H1 (cell line): ENCODE measurements at regions not wholly inside any gene's neighbourhood (a gene's known extent, or its start where the extent isn't known, plus 50 kb on each side); places are given as distances from the start of the nearest gene placed in this dataset.

ENCODE experiments used
- CTCF ChIA-PET: fragments of 300-600 bp; sonication (Branson Sonifier 250); formaldehyde crosslinking; loops from one replicate; lab custom pipeline; 2021; ENCODE audit not compliant: partially characterized antibody; lab: Charles Lee
- POLR2A ChIA-PET: fragments of 300-600 bp; sonication (Branson Sonifier 250); formaldehyde crosslinking; loops from one replicate; lab custom pipeline; 2021; ENCODE audit warnings: inconsistent platforms; ENCODE audit not compliant: partially characterized antibody; lab: Charles Lee
- DNase-seq, 2 experiments: peaks; one replicate each; pipeline versions ENCODE4 v3.0.0 to v3.0.0-alpha.2; 2010 to 2022; ENCODE audit warnings: low spot score in 2 of 2, low read depth in 1 of 2, mixed read lengths in 1 of 2
- FAIRE-seq: peaks from 2 replicates; lab custom pipeline; 2011; peaks lifted over from hg19 to GRCh38; lab: Jason Lieb, UNC
- H2AFZ ChIP-seq: 2 replicates; pipeline ENCODE4 v1.8.1; 2012; ENCODE audit warnings: low read length, inconsistent platforms
- H2AK5ac ChIP-seq: 2 replicates; pipeline ENCODE4 v1.6.1; 2013; ENCODE audit warnings: low read depth, low read length
- H2BK120ac ChIP-seq: replicated peaks from 2 replicates; pipeline ENCODE3; 2013; ENCODE audit warnings: low read depth, low read length, inconsistent platforms
- H2BK12ac ChIP-seq: 2 replicates; pipeline ENCODE4 v1.6.1; 2013; ENCODE audit warnings: low read depth, low read length
- H2BK15ac ChIP-seq: 2 replicates; pipeline ENCODE4 v1.6.1; 2013; ENCODE audit warnings: low read length
- H2BK20ac ChIP-seq: 2 replicates; pipeline ENCODE4 v1.6.1; 2013; ENCODE audit warnings: low read length
- H2BK5ac ChIP-seq: 2 replicates; pipeline ENCODE4 v1.6.1; 2013; ENCODE audit warnings: low read depth, low read length
- H3K14ac ChIP-seq: 2 replicates; pipeline ENCODE4 v1.6.1; 2013; ENCODE audit warnings: inconsistent platforms; ENCODE audit not compliant: insufficient read length
- H3K18ac ChIP-seq: 2 replicates; pipeline ENCODE4 v1.6.1; 2013; ENCODE audit warnings: low read length; ENCODE audit errors: extremely low read depth
- H3K23ac ChIP-seq: 2 replicates; pipeline ENCODE4 v1.6.1; 2013; ENCODE audit warnings: inconsistent platforms; ENCODE audit not compliant: insufficient read length
- H3K23me2 ChIP-seq: 2 replicates; pipeline ENCODE4 v1.6.1; 2013; ENCODE audit warnings: low read depth, low read length
- H3K27ac ChIP-seq: 2 replicates; pipeline ENCODE4 v1.6.1; 2011; ENCODE audit warnings: low read depth, low read length, inconsistent platforms
- H3K27me3 ChIP-seq, 4 experiments: replicated peaks in 1 of 4; 1 replicate in 1 of 4; 2 replicates in 3 of 4; pipeline versions ENCODE4 v1.6.1 to v1.8.1; 2011 to 2013; ENCODE audit warnings: low read length in 3 of 4, mild to moderate bottlenecking in 3 of 4, inconsistent platforms in 2 of 4, mixed read lengths in 2 of 4, moderate library complexity in 1 of 4; ENCODE audit not compliant: control insufficient read depth in 3 of 4, insufficient read depth in 3 of 4; ENCODE audit errors: extremely low read depth in 1 of 4
- H3K36me3 ChIP-seq, 4 experiments: 2 replicates each; pipeline versions ENCODE4 v1.6.1 to v1.8.1; 2011 to 2013; ENCODE audit warnings: mild to moderate bottlenecking in 4 of 4, low read length in 3 of 4, moderate library complexity in 2 of 4, control low read depth in 1 of 4, inconsistent platforms in 1 of 4; ENCODE audit not compliant: insufficient read depth in 4 of 4, control insufficient read depth in 2 of 4
- H3K4ac ChIP-seq: replicated peaks from 2 replicates; pipeline ENCODE3; 2013; ENCODE audit warnings: low read length, low read depth, mixed read lengths, inconsistent platforms; ENCODE audit not compliant: insufficient read length
- H3K4me1 ChIP-seq, 4 experiments: replicated peaks in 1 of 4; 1 replicate in 1 of 4; 2 replicates in 3 of 4; pipeline versions ENCODE4 v1.6.1 to v1.8.1; 2011 to 2013; ENCODE audit warnings: low read length in 3 of 4, inconsistent platforms in 2 of 4, mixed read lengths in 1 of 4; ENCODE audit not compliant: insufficient read depth in 4 of 4, control insufficient read depth in 3 of 4
- H3K4me2 ChIP-seq, 2 experiments: 2 replicates each; pipeline versions ENCODE4 v1.6.1 to v1.8.1; 2011 to 2013; ENCODE audit warnings: low read depth in 2 of 2, low read length in 2 of 2, control low read depth in 1 of 2, inconsistent platforms in 1 of 2, mild to moderate bottlenecking in 1 of 2; ENCODE audit not compliant: insufficient read depth in 1 of 2
- H3K4me3 ChIP-seq, 4 experiments: fragments of 200-600, 300-600 bp in 1 of 4; sonication (generic), shearing (Covaris generic), sonication (Bioruptor Twin) in 1 of 4; 2 replicates each; pipeline versions ENCODE4 v1.5.1 to v1.8.1; 2011 to 2016; ENCODE audit warnings: low read length in 4 of 4, low read depth in 3 of 4, control low read depth in 2 of 4, inconsistent platforms in 2 of 4, mild to moderate bottlenecking in 2 of 4, mixed read lengths in 1 of 4, moderate library complexity in 1 of 4; ENCODE audit not compliant: insufficient read depth in 2 of 4; ENCODE audit errors: extremely low read depth in 1 of 4
- H3K56ac ChIP-seq: replicated peaks from 2 replicates; pipeline ENCODE3; 2013; ENCODE audit warnings: low read depth, mild to moderate bottlenecking, mixed read lengths, low read length, inconsistent platforms; ENCODE audit not compliant: insufficient read length
- H3K79me1 ChIP-seq: 2 replicates; pipeline ENCODE4 v1.6.1; 2013; ENCODE audit warnings: low read depth, low read length, control low read depth
- H3K79me2 ChIP-seq, 2 experiments: 2 replicates each; pipeline versions ENCODE4 v1.6.1 to v1.8.1; 2012 to 2013; ENCODE audit warnings: low read length in 2 of 2, mild to moderate bottlenecking in 2 of 2, inconsistent platforms in 1 of 2; ENCODE audit not compliant: insufficient read depth in 2 of 2, control insufficient read depth in 1 of 2
- H3K9ac ChIP-seq, 4 experiments: replicated peaks in 1 of 4; 1 replicate in 1 of 4; 2 replicates in 3 of 4; pipeline versions ENCODE4 v1.6.1 to v1.8.1; 2011 to 2013; ENCODE audit warnings: low read depth in 3 of 4, low read length in 3 of 4, control low read depth in 2 of 4, mild to moderate bottlenecking in 2 of 4, moderate library complexity in 2 of 4, inconsistent platforms in 1 of 4; ENCODE audit errors: extremely low read depth in 1 of 4
- H3K9me3 ChIP-seq, 2 experiments: 2 replicates each; pipeline versions ENCODE4 v1.6.1 to v1.8.1; 2012 to 2013; ENCODE audit warnings: mild to moderate bottlenecking in 2 of 2, moderate library complexity in 2 of 2, control low read depth in 1 of 2, inconsistent platforms in 1 of 2, low read depth in 1 of 2, low read length in 1 of 2, mixed read lengths in 1 of 2; ENCODE audit not compliant: insufficient read depth in 2 of 2
- H4K20me1 ChIP-seq, 2 experiments: replicated peaks in 1 of 2; 2 replicates each; pipeline versions ENCODE3 to v1.8.1; 2011 to 2013; ENCODE audit warnings: inconsistent platforms in 2 of 2, low read length in 2 of 2, mild to moderate bottlenecking in 1 of 2; ENCODE audit not compliant: insufficient read depth in 2 of 2, control insufficient read depth in 1 of 2
- H4K5ac ChIP-seq: 2 replicates; pipeline ENCODE4 v1.6.1; 2013; ENCODE audit warnings: low read length, low read depth, mixed read lengths, inconsistent platforms; ENCODE audit not compliant: insufficient read length
- H4K8ac ChIP-seq: 2 replicates; pipeline ENCODE4 v1.8.0; 2013; ENCODE audit warnings: mild to moderate bottlenecking, moderate library complexity, low read length, inconsistent platforms; ENCODE audit not compliant: insufficient read depth; ENCODE audit errors: extremely low read depth
- H4K91ac ChIP-seq: replicated peaks from 2 replicates; pipeline ENCODE3; 2013; ENCODE audit warnings: low read length, mixed read lengths, inconsistent platforms; ENCODE audit not compliant: insufficient read length
- KDM5A ChIP-seq: fragments of 200-600 bp; IDR thresholded peaks from 2 replicates; pipeline ENCODE4 v1.7.1; 2012; ENCODE audit warnings: mild to moderate bottlenecking, low read length, inconsistent platforms, mixed read lengths
- PHF8 ChIP-seq: fragments of 200-600 bp; sonication (generic); conservative IDR thresholded peaks from 2 replicates; pipeline ENCODE4 v1.7.1; 2012; ENCODE audit warnings: low read depth, mild to moderate bottlenecking, inconsistent platforms, low read length, moderate library complexity
- SIX5 ChIP-seq: IDR thresholded peaks from 2 replicates; pipeline ENCODE4 v1.6.1; 2011; ENCODE audit warnings: mild to moderate bottlenecking, low read depth, low read length
- WGBS, 2 experiments: shearing (Covaris generic) in 1 of 2; methylation state at CpG; one replicate each; pipeline versions ENCODE4 v1.1.6 to v1.1.7; 2013 to 2015; ENCODE audit warnings: low lambda C conversion rate in 2 of 2, mixed read lengths in 2 of 2, inconsistent platforms in 1 of 2, low coverage in 1 of 2, missing lambda C conversion rate in 1 of 2; ENCODE audit not compliant: insufficient replicate concordance in 2 of 2, insufficient coverage in 1 of 2, insufficient read length in 1 of 2; ENCODE audit errors: extremely low coverage in 1 of 2, missing lambda C conversion rate in 1 of 2; 5-methylcytosine and 5-hydroxymethylcytosine counted together

DNA sequence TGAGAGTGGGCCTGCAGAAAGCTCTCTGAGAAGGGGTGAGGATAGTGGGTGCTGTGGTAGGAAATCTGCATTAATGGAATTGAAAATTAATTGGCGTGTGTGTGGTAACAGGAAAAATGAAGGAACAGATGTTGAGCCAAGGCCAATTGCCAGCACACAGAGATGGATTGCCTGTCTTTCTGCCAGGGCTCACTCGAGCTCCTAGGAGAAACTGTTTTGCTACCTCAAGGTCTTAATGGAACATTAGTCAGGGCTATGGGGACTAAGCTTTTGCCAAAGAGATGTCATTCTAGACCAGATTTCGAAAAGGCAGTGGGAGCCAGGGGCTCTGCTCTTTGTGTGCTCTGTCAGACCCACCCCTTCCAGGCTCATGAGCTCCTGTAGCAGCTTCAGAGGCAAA, 124.0 kb upstream of the EFNA5 start:
- CTCF ChIA-PET = no interaction called here
- Histone ChIP-seq H2BK15ac (no peak overlapping the region), H2BK5ac (no peak overlapping the region), H3K23ac (no peak overlapping the region), H2AFZ (no peak overlapping the region), H3K56ac (no peak overlapping the region), H3K36me3 (no peaks in the 10 kb centered on the region), H4K20me1 (no peaks in the 10 kb centered on the region), H4K8ac (no peak overlapping the region), H3K4me3 (no peak overlapping the region), H3K18ac (no peak overlapping the region), H4K5ac (no peak overlapping the region), H3K4me2 (no peak overlapping the region), H3K23me2 (no peaks in the 10 kb centered on the region), H3K27ac (no peak overlapping the region), H3K79me1 (no peaks in the 10 kb centered on the region), H4K91ac (no peak overlapping the region), H2BK12ac (no peak overlapping the region), H2BK120ac (no peak overlapping the region), H3K14ac (no peak overlapping the region), H3K9me3 (no peaks in the 10 kb centered on the region), H2AK5ac (no peak overlapping the region), H3K9ac (no peak overlapping the region), H3K79me2 (no peaks in the 10 kb centered on the region), H3K27me3 (no peaks in the 10 kb centered on the region; a peak in 1 of 7 replicates), H2BK20ac (no peak overlapping the region), H3K4ac (no peak overlapping the region), H3K4me1 (peaks cover 0 to 4% (median 0%) of the 10 kb centered on the region in 4 experiments; a peak in 1 of 7 replicates)
- POLR2A ChIA-PET = no interaction called here
- WGBS, 2 experiments = 90% methylated on average over 3 of the region's 3 CpGs; no CpG with 5 or more reads in 1 of the 2 experiments
- no peak for DNase-seq
- no peak for FAIRE-seq
- no peak for TF ChIP-seq PHF8
- no peak for TF ChIP-seq KDM5A
- TF ChIP-seq SIX5 = no peak
